ENCODE measurements at regions not wholly inside any gene's neighbourhood (a gene's known extent, or its start where the extent isn't known, plus 50 kb on each side); places are given as distances from the start of the nearest gene placed in this dataset.

- no peak for DNase-seq
Observed at GRCh38 chr18:76113101-76113500, 381.9 kb downstream of the ZNF516 start.

- no peak for DNase-seq
Observed at GRCh38 chr18:76102626-76103025, 392.4 kb downstream of the ZNF516 start.

- DNase-seq: no peak
Observed at GRCh38 chr18:76102156-76102555, 392.9 kb downstream of the ZNF516 start.

GRCh38 chr18:76099931-76100457 lies 395.0 kb downstream of the ZNF516 start:
- no peak for DNase-seq

GRCh38 chr18:76098674-76099411 lies 396.2 kb downstream of the ZNF516 start:
- DNase-seq: no peak

GRCh38 chr18:76081536-76081935 lies 413.5 kb downstream of the ZNF516 start:
- DNase-seq: no peak

GRCh38 chr18:76080430-76080829 lies 414.6 kb downstream of the ZNF516 start:
- DNase-seq: no peak

GRCh38 chr18:76075777-76076176 lies 419.3 kb downstream of the ZNF516 start:
- no peak for DNase-seq

GRCh38 chr18:76064998-76065397 lies 430.0 kb downstream of the ZNF516 start:
- no peak for DNase-seq

- no peak for DNase-seq
Observed at GRCh38 chr18:76058146-76058545, 436.9 kb downstream of the ZNF516 start.

- DNase-seq: no peak
Observed at GRCh38 chr18:76057386-76057785, 437.7 kb downstream of the ZNF516 start.

- DNase-seq: no peak
Observed at GRCh38 chr18:76056471-76057110, 438.5 kb downstream of the ZNF516 start.

GRCh38 chr18:76055578-76055977 lies 439.5 kb downstream of the ZNF516 start:
- no peak for DNase-seq

GRCh38 chr18:76055025-76055424 lies 440.0 kb downstream of the ZNF516 start:
- DNase-seq: no peak

GRCh38 chr18:76054156-76054555 lies 440.9 kb downstream of the ZNF516 start:
- DNase-seq: no peak

GRCh38 chr18:76053551-76053950 lies 441.5 kb downstream of the ZNF516 start:
- no peak for DNase-seq

- no peak for DNase-seq
Observed at GRCh38 chr18:76052227-76052595, 442.8 kb downstream of the ZNF516 start.

GRCh38 chr18:76051396-76052226 lies 443.4 kb downstream of the ZNF516 start:
- DNase-seq: no peak

- DNase-seq: no peak
Observed at GRCh38 chr18:76046221-76046620, 448.8 kb downstream of the ZNF516 start.

GRCh38 chr18:76042511-76042910 lies 452.5 kb downstream of the ZNF516 start:
- no peak for DNase-seq

GRCh38 chr18:76018210-76018609 lies 476.8 kb downstream of the ZNF516 start:
- no peak for DNase-seq

- no peak for DNase-seq
Observed at GRCh38 chr18:76013057-76013456, 482.0 kb downstream of the ZNF516 start.

GRCh38 chr18:76005632-76006208 lies 489.3 kb downstream of the ZNF516 start:
- DNase-seq: no peak

Data from central memory CD4-positive, alpha-beta T cell (primary cell).